ENCODE measurements at regions not wholly inside any gene's neighbourhood (a gene's known extent, or its start where the extent isn't known, plus 50 kb on each side); places are given as distances from the start of the nearest gene placed in this dataset.

DNA sequence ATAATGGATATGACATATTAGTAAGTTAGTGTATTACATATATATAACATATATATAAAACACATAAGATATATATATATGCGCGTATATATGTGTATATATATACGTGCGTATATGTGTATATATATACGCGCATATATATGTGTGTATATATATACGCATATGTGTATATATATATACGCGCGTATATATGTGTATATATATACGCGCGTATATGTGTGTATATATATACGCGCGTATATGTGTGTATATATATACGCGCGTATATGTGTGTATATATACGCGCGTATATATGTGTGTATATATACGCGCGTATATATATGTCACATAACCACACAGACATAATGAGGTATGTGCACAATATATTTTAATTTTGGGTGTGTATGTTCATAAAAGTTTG lies 327.8 kb downstream of the MEIS1 start:
- TF ChIP-seq, protein P1, sequence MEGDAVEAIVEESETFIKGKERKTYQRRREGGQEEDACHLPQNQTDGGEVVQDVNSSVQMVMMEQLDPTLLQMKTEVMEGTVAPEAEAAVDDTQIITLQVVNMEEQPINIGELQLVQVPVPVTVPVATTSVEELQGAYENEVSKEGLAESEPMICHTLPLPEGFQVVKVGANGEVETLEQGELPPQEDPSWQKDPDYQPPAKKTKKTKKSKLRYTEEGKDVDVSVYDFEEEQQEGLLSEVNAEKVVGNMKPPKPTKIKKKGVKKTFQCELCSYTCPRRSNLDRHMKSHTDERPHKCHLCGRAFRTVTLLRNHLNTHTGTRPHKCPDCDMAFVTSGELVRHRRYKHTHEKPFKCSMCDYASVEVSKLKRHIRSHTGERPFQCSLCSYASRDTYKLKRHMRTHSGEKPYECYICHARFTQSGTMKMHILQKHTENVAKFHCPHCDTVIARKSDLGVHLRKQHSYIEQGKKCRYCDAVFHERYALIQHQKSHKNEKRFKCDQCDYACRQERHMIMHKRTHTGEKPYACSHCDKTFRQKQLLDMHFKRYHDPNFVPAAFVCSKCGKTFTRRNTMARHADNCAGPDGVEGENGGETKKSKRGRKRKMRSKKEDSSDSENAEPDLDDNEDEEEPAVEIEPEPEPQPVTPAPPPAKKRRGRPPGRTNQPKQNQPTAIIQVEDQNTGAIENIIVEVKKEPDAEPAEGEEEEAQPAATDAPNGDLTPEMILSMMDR (conservative IDR thresholded peaks at IDR 0.05): no peak
- TF ChIP-seq EZH2 (IDR thresholded peaks at IDR 0.05; ENCODE audit: low read depth): no peak
